Nephron (organoid): ENCODE measurements at regions not wholly inside any gene's neighbourhood (a gene's known extent, or its start where the extent isn't known, plus 50 kb on each side); places are given as distances from the start of the nearest gene placed in this dataset.

Experiments used
- H3K27ac Mint-ChIP-seq, 3 experiments: 2 replicates each; pipeline ENCODE4 v1.8.0; 2020; ENCODE audit warnings: mixed read lengths in 3 of 3, mild to moderate bottlenecking in 2 of 3, moderate library complexity in 1 of 3
- H3K27me3 Mint-ChIP-seq: 2 replicates; pipeline ENCODE4 v1.8.0; 2021; ENCODE audit warnings: low read depth, mild to moderate bottlenecking, moderate library complexity, mixed read lengths
- H3K36me3 Mint-ChIP-seq: 2 replicates; pipeline ENCODE4 v1.8.0; 2020; ENCODE audit warnings: low read depth, mixed read lengths
- H3K4me1 Mint-ChIP-seq: 2 replicates; pipeline ENCODE4 v1.8.0; 2020; ENCODE audit warnings: mixed read lengths
- H3K4me3 Mint-ChIP-seq, 3 experiments: 2 replicates each; pipeline ENCODE4 v1.8.0; 2020; ENCODE audit warnings: mild to moderate bottlenecking in 3 of 3, mixed read lengths in 3 of 3, moderate library complexity in 2 of 3
- H3K9me3 Mint-ChIP-seq: 2 replicates; pipeline ENCODE4 v1.8.0; 2020; ENCODE audit warnings: mixed read lengths
- TF ChIP-seq, protein P1 (sequence below), 3 experiments: fragments of 200-600 bp; sonication (generic); IDR thresholded peaks; one replicate each; pipeline ENCODE4 v1.5.0; 2021; ENCODE audit warnings: antibody characterized with exemption in 3 of 3; ENCODE audit not compliant: unreplicated experiment in 3 of 3

DNA sequence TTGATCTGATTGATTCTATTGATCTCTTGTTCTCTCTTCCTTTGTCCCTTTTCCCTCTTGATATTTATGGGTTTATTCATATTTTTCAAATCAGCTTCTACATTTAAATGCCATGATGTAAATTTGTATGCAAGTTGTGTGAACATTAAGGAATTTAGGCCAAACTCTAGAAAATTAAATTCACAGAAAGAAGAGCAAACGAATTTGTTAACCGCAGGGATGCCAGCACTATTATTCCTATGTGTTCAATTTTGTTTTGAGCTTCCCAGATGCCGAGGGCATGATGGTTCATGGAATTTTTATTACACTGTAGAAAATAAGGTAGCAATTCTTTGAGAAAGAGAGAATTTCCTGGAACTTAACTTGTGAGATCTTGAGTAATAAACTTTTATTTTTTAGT, 220.9 kb downstream of the BUB3 start:
- no peaks in the 10 kb centered on the region for H3K4me1 Mint-ChIP-seq

GRCh38 chr10:123375738-123376137, 221.5 kb downstream of the BUB3 start:
- H3K4me1 Mint-ChIP-seq: no peaks in the 10 kb centered on the region
- TF ChIP-seq, protein P1, sequence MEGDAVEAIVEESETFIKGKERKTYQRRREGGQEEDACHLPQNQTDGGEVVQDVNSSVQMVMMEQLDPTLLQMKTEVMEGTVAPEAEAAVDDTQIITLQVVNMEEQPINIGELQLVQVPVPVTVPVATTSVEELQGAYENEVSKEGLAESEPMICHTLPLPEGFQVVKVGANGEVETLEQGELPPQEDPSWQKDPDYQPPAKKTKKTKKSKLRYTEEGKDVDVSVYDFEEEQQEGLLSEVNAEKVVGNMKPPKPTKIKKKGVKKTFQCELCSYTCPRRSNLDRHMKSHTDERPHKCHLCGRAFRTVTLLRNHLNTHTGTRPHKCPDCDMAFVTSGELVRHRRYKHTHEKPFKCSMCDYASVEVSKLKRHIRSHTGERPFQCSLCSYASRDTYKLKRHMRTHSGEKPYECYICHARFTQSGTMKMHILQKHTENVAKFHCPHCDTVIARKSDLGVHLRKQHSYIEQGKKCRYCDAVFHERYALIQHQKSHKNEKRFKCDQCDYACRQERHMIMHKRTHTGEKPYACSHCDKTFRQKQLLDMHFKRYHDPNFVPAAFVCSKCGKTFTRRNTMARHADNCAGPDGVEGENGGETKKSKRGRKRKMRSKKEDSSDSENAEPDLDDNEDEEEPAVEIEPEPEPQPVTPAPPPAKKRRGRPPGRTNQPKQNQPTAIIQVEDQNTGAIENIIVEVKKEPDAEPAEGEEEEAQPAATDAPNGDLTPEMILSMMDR (IDR thresholded peaks at IDR 0.05; ENCODE audit: unreplicated experiment in 3 of 3): no peak
- H3K4me3 Mint-ChIP-seq: no peak overlapping the region
- H3K27ac Mint-ChIP-seq: no peak overlapping the region
- no peaks in the 10 kb centered on the region for H3K36me3 Mint-ChIP-seq
- H3K9me3 Mint-ChIP-seq: peaks cover 4% of the 10 kb centered on the region
- H3K27me3 Mint-ChIP-seq: peaks cover 36% of the 10 kb centered on the region

More for the DNA sequence above, 220.9 kb downstream of the BUB3 start:
- Mint-ChIP-seq H3K27ac (no peak overlapping the region), H3K9me3 (peaks cover 6% of the 10 kb centered on the region), H3K27me3 (peaks cover 31% of the 10 kb centered on the region), H3K36me3 (no peaks in the 10 kb centered on the region), H3K4me3 (no peak overlapping the region)
- TF ChIP-seq, protein P1 (IDR thresholded peaks at IDR 0.05; ENCODE audit: unreplicated experiment in 3 of 3): no peak

DNA sequence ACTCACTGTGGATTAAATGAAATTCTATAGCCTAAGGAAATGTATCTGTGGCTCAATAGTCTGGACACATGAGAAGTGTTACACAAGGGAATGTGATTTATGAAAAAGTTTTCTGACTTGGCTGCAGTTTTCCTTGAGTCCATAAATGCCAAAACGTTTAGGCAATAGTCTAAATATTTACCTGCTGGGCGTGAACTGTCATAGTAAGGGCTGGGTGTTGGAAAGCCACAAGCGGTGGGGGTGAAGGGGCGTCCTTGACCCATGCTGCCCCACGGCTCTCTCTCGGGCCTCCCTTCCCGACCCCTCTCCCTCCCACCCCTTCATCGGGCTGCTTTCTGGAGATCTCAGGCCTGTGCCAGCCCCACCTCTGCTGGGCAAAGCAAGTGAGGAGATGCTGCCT, 223.7 kb downstream of the BUB3 start:
- Mint-ChIP-seq H3K27ac (no peak overlapping the region), H3K9me3 (no peaks in the 10 kb centered on the region), H3K4me1 (no peaks in the 10 kb centered on the region), H3K36me3 (no peaks in the 10 kb centered on the region), H3K4me3 (no peak overlapping the region), H3K27me3 (peaks cover 35% of the 10 kb centered on the region)
- TF ChIP-seq, protein P1 (IDR thresholded peaks at IDR 0.05; ENCODE audit: unreplicated experiment in 3 of 3): no peak

DNA sequence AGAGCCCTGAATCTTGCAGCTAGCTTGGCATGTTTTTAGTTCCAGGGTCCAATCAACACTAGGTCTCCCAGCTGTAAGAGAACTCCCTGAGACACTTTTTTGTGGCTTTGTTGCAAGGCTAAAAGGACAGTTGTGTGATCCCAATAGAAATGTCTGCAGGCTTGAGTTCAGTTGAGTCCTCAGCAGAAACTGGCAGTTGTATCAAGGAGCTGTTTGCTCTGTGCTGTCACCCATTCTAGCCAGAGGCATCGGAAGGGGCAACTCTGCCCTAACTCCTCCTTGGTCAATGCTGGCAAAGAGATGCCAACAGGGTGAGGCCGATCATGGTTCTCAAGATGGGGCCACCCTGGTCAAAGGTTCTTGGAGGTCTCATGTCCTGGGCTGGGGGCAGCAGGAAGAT, 224.1 kb downstream of the BUB3 start:
- H3K36me3 Mint-ChIP-seq: no peaks in the 10 kb centered on the region
- H3K27me3 Mint-ChIP-seq: peaks cover 35% of the 10 kb centered on the region
- no peak overlapping the region for H3K4me3 Mint-ChIP-seq
- TF ChIP-seq, protein P1 (IDR thresholded peaks at IDR 0.05; ENCODE audit: unreplicated experiment in 3 of 3): no peak
- H3K9me3 Mint-ChIP-seq: no peaks in the 10 kb centered on the region
- no peak overlapping the region for H3K27ac Mint-ChIP-seq
- H3K4me1 Mint-ChIP-seq: no peaks in the 10 kb centered on the region

DNA sequence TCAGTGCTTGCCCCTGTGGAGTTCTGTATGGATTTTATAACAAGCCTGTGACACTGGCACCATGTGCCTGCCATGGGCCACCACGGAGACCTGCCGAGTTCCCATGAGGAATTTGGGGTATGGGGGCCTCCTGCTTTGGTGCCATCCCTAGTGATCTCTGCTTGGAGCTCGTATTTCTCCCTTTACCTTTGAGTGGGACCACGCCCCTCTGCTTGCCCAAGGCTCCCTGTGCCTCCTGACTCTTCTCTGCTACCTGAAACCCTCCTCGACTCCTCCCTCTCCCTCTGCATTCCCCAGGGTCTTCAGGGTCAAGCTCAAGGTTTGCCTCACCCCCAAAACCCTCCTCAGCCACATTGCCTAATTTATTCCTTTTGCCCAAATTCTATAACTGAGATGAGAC, 225.0 kb downstream of the BUB3 start:
- no peaks in the 10 kb centered on the region for H3K4me1 Mint-ChIP-seq
- TF ChIP-seq, protein P1 (IDR thresholded peaks at IDR 0.05; ENCODE audit: unreplicated experiment in 3 of 3): no peak
- H3K4me3 Mint-ChIP-seq: no peak overlapping the region

GRCh38 chr10:123380491-123381085, 226.4 kb downstream of the BUB3 start:
- Mint-ChIP-seq H3K9me3 (no peaks in the 10 kb centered on the region), H3K4me1 (no peaks in the 10 kb centered on the region), H3K27me3 (peaks cover 21% of the 10 kb centered on the region), H3K36me3 (no peaks in the 10 kb centered on the region), H3K4me3 (no peak overlapping the region), H3K27ac (no peak overlapping the region)
- TF ChIP-seq, protein P1 (IDR thresholded peaks at IDR 0.05; ENCODE audit: unreplicated experiment in 3 of 3): peak in 2 of 3 experiments; percentile 44 to 47

More for the DNA sequence above, 225.0 kb downstream of the BUB3 start:
- Mint-ChIP-seq H3K36me3 (no peaks in the 10 kb centered on the region), H3K9me3 (no peaks in the 10 kb centered on the region), H3K27ac (no peak overlapping the region), H3K27me3 (peaks cover 28% of the 10 kb centered on the region)
